HG02884 (cell line): ENCODE measurements at regions not wholly inside any gene's neighbourhood (a gene's known extent, or its start where the extent isn't known, plus 50 kb on each side); places are given as distances from the start of the nearest gene placed in this dataset.
"Not testable (repeated sequence)": the region's sequence is repeated elsewhere in the genome, so short reads cannot be mapped to it uniquely, and the experiment has no call there.

Source experiments
- ATAC-seq: cut with Tn5 transposase; IDR thresholded peaks from one replicate; pipeline ENCODE4 v1.9.1; 2021; ENCODE audit warnings: mild to moderate bottlenecking, moderate library complexity; ENCODE audit not compliant: unreplicated experiment

GRCh38 chr14:105689722-105690121 is 163.3 kb downstream of the TMEM121 start:
- ATAC-seq, result no peak

GRCh38 chr14:105690671-105691070 is 164.3 kb downstream of the TMEM121 start:
- no peak for ATAC-seq

GRCh38 chr14:105691321-105692109 is 165.1 kb downstream of the TMEM121 start:
- ATAC-seq, result not testable (repeated sequence)

GRCh38 chr14:105692110-105692685 is 165.8 kb downstream of the TMEM121 start:
- ATAC-seq, result not testable (repeated sequence)

- no peak for ATAC-seq
Measured at GRCh38 chr14:105694961-105695360, 168.6 kb downstream of the TMEM121 start.

GRCh38 chr14:105696388-105696787 is 170.0 kb downstream of the TMEM121 start:
- peak; percentile 32 for ATAC-seq

GRCh38 chr14:105697414-105697813 is 171.0 kb downstream of the TMEM121 start:
- ATAC-seq, result not testable (repeated sequence)

- ATAC-seq, result not testable (repeated sequence)
Measured at GRCh38 chr14:105697955-105698354, 171.6 kb downstream of the TMEM121 start.

GRCh38 chr14:105698940-105699556 is 172.7 kb downstream of the TMEM121 start:
- not testable (repeated sequence) for ATAC-seq

- ATAC-seq, result not testable (repeated sequence)
Measured at GRCh38 chr14:105699706-105700105, 173.3 kb downstream of the TMEM121 start.

- not testable (repeated sequence) for ATAC-seq
Measured at GRCh38 chr14:105700146-105700545, 173.8 kb downstream of the TMEM121 start.

GRCh38 chr14:105700622-105701288 is 174.4 kb downstream of the TMEM121 start:
- ATAC-seq, result peak; percentile 46

- ATAC-seq, result no peak
Measured at GRCh38 chr14:105701456-105702274, 175.3 kb downstream of the TMEM121 start.

GRCh38 chr14:105702275-105702817 is 176.0 kb downstream of the TMEM121 start:
- ATAC-seq, result no peak

- ATAC-seq, result not testable (repeated sequence)
Measured at GRCh38 chr14:105703044-105703665, 176.8 kb downstream of the TMEM121 start.

- not testable (repeated sequence) for ATAC-seq
Measured at GRCh38 chr14:105704091-105704490, 177.7 kb downstream of the TMEM121 start.

- ATAC-seq, result not testable (repeated sequence)
Measured at GRCh38 chr14:105704492-105704891, 178.1 kb downstream of the TMEM121 start.

- not testable (repeated sequence) for ATAC-seq
Measured at GRCh38 chr14:105705512-105705861, 179.1 kb downstream of the TMEM121 start.

GRCh38 chr14:105705862-105706700 is 179.7 kb downstream of the TMEM121 start:
- not testable (repeated sequence) for ATAC-seq
